H7 (cell line): ENCODE measurements at regions not wholly inside any gene's neighbourhood (a gene's known extent, or its start where the extent isn't known, plus 50 kb on each side); places are given as distances from the start of the nearest gene placed in this dataset.
"Not testable (repeated sequence)": the region's sequence is repeated elsewhere in the genome, so short reads cannot be mapped to it uniquely, and the experiment has no call there.

ENCODE experiments used
- DNase-seq: peaks from one replicate; pipeline ENCODE4 v3.0.0; 2012
- H3K27me3 ChIP-seq: 2 replicates; pipeline ENCODE4 v1.6.0; 2011; ENCODE audit warnings: mild to moderate bottlenecking, low read length; ENCODE audit not compliant: control insufficient read depth, insufficient read depth
- H3K36me3 ChIP-seq: replicated peaks from 2 replicates; pipeline ENCODE4 v1.5.1; 2011; ENCODE audit warnings: low read length; ENCODE audit not compliant: control insufficient read depth, insufficient read depth
- H3K4me3 ChIP-seq: 2 replicates; pipeline ENCODE4 v1.5.1; 2011; ENCODE audit warnings: low read depth, mild to moderate bottlenecking, control low read depth, low read length, moderate library complexity; ENCODE audit not compliant: insufficient read depth

DNA sequence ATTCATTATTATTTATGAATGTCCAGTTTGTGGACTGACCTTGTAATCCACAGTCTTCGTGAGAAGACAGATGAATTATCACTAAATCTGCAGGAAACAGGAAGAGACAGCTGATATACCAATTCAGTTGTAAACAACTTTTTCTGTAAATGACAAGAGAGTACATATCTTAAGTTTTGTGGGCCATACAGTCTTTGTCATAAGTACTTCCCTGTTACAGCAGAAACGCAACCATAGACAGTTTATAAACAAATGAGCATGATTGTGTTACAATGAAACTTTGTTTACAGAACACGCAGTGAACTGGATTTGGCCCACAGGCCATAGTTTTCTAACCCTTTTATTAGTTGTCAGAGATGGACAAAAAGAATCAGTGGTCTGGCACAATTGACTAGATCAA is 443.4 kb downstream of the PDGFC start:
- DNase-seq = no peak
- H3K36me3 ChIP-seq = no peaks in the 10 kb centered on the region
- no peaks in the 10 kb centered on the region for H3K27me3 ChIP-seq
- no peak overlapping the region for H3K4me3 ChIP-seq

- H3K36me3 ChIP-seq = no peaks in the 10 kb centered on the region
- no peak overlapping the region for H3K4me3 ChIP-seq
- no peaks in the 10 kb centered on the region for H3K27me3 ChIP-seq
- DNase-seq = no peak
Observed at GRCh38 chr4:156527237-156527993, 444.2 kb downstream of the PDGFC start.

- no peaks in the 10 kb centered on the region for H3K27me3 ChIP-seq
- no peak overlapping the region for H3K4me3 ChIP-seq
- DNase-seq = no peak
- no peaks in the 10 kb centered on the region for H3K36me3 ChIP-seq
Observed at GRCh38 chr4:156523991-156524390, 447.6 kb downstream of the PDGFC start.

GRCh38 chr4:156523492-156523891 is 448.1 kb downstream of the PDGFC start:
- Histone ChIP-seq H3K36me3 (no peaks in the 10 kb centered on the region), H3K27me3 (no peaks in the 10 kb centered on the region), H3K4me3 (no peak overlapping the region)
- no peak for DNase-seq

DNA sequence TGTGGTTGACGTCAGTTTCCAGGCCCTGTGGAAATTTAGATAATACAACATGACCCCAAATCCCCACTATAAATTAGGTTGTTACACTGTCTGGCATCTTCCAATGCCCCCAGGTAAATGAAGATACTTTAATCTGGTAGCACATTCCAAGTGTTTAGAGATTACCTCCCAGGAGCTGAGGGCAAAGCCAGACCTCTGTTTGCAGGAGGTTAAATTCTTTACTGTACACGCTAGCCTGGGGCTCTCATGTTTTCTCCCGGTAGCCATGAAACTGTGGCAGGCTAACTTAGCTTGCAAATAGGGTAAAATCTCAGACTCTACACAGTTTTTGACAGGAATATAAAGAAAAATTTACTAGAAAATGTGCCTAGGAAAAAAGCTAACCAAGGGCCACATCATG is 450.0 kb downstream of the PDGFC start:
- Histone ChIP-seq H3K27me3 (no peaks in the 10 kb centered on the region), H3K36me3 (no peaks in the 10 kb centered on the region), H3K4me3 (no peak overlapping the region)
- no peak for DNase-seq

DNA sequence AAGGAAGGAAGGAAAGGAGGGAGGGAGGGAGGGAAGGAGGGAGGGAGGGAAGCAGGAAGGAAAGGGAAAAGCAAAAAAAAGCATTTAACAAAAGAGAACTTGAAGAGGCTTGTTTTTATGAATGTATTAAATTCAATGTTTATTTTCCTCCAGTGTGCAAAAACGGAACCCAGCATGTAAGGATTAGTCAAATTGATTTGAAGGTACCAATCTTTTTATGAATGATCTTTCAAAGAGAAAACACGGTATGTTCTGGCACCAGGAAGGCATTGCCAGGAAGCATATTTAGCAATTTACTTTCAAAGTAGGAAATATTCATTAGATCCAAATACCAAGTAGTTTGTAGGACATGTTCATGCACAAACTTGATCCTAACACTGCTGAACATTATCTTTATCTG is 453.6 kb downstream of the PDGFC start:
- Histone ChIP-seq H3K36me3 (no peaks in the 10 kb centered on the region), H3K27me3 (no peaks in the 10 kb centered on the region), H3K4me3 (no peak overlapping the region)
- DNase-seq = no peak

DNA sequence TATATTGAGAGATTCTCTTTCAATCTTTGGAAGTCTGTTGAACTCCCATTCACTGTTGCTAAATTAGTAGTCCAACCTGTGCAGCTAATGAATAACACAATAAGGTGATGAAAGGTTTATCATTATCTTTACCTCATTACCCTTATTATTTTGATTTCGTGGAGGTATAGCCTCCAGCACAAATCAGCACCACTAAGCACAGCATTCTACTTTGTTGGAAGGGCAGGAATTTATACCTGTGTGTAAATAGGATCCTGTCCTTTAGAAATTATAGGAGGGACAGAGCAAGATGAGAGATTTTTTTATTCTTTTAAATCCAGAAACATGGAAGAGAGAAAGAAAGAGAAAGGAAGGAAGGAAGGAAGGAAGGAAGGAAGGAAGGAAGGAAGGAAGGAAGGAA is 454.1 kb downstream of the PDGFC start:
- H3K36me3 ChIP-seq = no peaks in the 10 kb centered on the region
- no peak for DNase-seq
- no peaks in the 10 kb centered on the region for H3K27me3 ChIP-seq
- H3K4me3 ChIP-seq = no peak overlapping the region

DNA sequence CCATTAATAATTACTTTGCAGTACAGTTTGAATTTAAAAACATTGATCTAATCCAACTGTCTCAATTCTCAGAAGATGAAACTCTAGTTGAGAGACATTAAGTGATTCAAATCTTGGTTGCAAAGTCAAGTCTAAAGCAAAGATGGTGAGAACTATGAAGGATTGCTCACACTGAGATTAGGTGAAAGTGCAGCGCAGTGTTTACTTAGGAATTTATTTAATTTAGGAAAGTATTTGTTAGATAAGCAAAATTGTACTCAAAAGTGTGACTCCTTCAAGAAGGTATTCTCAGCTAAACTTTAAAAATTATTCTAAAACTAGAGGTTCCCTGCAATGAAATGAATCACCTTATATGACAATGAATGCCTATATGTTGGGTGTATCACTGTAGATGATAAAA is 454.9 kb downstream of the PDGFC start:
- no peak for DNase-seq
- no peaks in the 10 kb centered on the region for H3K36me3 ChIP-seq
- H3K4me3 ChIP-seq = no peak overlapping the region
- no peaks in the 10 kb centered on the region for H3K27me3 ChIP-seq

DNA sequence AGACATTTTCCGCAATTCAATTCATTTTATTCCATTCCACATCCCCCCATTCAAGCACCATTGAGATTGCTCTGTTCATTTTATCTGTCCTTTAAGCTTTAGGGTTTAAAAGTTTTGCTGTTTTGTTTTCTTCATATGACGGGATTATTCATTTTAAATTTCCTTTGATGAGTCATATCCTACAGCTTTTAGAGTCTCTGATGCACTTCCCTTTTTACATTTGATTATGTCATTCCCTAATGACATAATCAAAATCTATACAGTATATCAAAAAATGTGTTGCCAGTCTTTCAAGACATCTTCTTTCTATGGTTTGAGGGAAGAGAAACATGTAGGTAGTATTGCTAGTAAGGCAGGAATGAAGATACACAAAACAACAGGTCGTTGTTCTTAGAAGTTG is 456.3 kb downstream of the PDGFC start:
- DNase-seq = no peak
- no peak overlapping the region for H3K4me3 ChIP-seq
- no peaks in the 10 kb centered on the region for H3K27me3 ChIP-seq
- H3K36me3 ChIP-seq = no peaks in the 10 kb centered on the region

GRCh38 chr4:156512622-156513021 is 459.0 kb downstream of the PDGFC start:
- Histone ChIP-seq H3K27me3 (no peaks in the 10 kb centered on the region), H3K4me3 (no peak overlapping the region), H3K36me3 (no peaks in the 10 kb centered on the region)
- no peak for DNase-seq

GRCh38 chr4:156509921-156510320 is 461.7 kb downstream of the PDGFC start:
- DNase-seq, H3K36me3 ChIP-seq, H3K27me3 ChIP-seq, H3K4me3 ChIP-seq: not testable (repeated sequence)

DNA sequence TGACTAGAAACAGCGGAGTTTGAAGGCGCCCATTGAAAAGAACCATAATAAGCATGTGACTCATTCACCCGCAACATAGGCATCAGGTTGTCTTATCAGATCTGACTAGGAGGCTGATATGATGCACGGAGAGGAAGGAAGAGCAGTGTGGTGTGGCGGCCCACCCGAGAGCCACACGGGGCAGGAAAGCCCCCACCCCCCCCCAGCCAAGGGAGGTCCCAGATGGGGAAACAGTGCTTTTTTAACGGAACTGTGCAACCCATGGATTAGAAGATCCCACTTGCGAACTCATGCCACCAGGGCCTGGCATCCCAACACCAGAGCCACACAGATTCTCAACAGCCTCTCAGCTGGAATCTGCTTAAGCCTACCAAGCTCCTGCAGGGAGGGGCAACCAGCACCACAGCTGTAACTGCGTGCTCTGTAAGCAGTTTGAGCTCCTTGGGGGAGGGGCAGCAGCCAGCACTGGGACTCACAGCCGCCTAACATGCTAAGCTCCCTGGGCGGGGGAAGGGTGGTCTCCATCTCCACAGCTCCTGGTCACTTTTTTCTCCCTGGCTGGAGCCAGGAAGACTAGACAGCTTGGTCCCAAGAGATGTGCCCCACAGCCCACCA is 466.2 kb downstream of the PDGFC start:
- Histone ChIP-seq H3K4me3 (no peak overlapping the region), H3K36me3 (no peaks in the 10 kb centered on the region), H3K27me3 (no peaks in the 10 kb centered on the region)
- DNase-seq = peak; percentile 8

DNA sequence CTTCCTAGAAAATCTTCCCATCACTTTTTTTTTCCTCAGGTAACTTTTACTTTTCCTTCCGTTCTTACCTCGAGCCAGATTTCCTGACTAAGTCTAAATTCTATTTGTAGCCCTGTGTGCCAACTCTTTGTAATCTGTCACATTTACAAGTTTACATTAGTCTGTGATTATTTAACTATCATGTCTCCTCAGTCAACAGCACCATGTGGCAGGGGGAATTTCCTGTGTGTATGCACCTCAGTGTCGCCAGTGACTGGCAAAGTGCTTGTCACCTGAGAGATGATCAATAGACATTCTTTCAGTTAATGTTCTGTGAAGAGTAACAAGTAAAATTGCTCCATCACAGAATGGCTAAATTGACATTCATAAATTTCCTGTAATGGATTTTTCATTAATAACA is 468.5 kb downstream of the PDGFC start:
- no peak overlapping the region for H3K4me3 ChIP-seq
- no peaks in the 10 kb centered on the region for H3K27me3 ChIP-seq
- H3K36me3 ChIP-seq = no peaks in the 10 kb centered on the region
- DNase-seq = no peak

DNA sequence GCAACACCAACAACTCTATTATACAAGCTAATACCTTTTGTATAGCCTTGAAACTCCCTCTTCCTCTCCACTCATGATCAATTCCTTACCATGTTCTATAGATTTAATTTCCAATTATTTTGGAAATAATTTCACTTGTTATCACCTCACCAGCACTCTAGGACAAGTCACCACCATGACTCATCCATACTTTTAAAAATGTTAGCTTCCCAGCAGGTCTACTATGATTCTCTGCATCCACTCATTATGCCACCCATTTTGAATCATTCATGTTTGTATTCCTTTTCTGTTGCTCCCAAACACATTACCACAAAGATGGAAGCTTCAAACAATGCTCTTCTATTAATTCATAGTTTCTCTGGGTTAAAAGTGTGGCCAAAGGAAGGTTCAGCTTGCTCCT is 469.6 kb downstream of the PDGFC start:
- no peak overlapping the region for H3K4me3 ChIP-seq
- no peaks in the 10 kb centered on the region for H3K27me3 ChIP-seq
- no peak for DNase-seq
- no peaks in the 10 kb centered on the region for H3K36me3 ChIP-seq

GRCh38 chr4:156499684-156500083 is 471.9 kb downstream of the PDGFC start:
- DNase-seq = no peak
- Histone ChIP-seq H3K4me3 (no peak overlapping the region), H3K36me3 (no peaks in the 10 kb centered on the region), H3K27me3 (no peaks in the 10 kb centered on the region)
